ENCODE measurements at regions not wholly inside any gene's neighbourhood (a gene's known extent, or its start where the extent isn't known, plus 50 kb on each side); places are given as distances from the start of the nearest gene placed in this dataset.

GRCh38 chr2:116747103-116747502 lies 1067.4 kb upstream of the DDX18 start:
- no peaks in the 10 kb centered on the region for H3K36me3 Mint-ChIP-seq (ENCODE audit: unreplicated experiment)
- H3K4me3 Mint-ChIP-seq (ENCODE audit: unreplicated experiment), result no peak overlapping the region
- H3K27ac Mint-ChIP-seq (ENCODE audit: unreplicated experiment), result no peak overlapping the region
- no peaks in the 10 kb centered on the region for H3K4me1 Mint-ChIP-seq (ENCODE audit: unreplicated experiment)
- peak; percentile 61 for TF ChIP-seq CTCF (IDR thresholded peaks at IDR 0.05)
- H3K9me3 Mint-ChIP-seq (ENCODE audit: unreplicated experiment), result no peaks in the 10 kb centered on the region
- peaks cover 20% of the 10 kb centered on the region for H3K27me3 Mint-ChIP-seq (ENCODE audit: unreplicated experiment)
- DNase-seq (ENCODE audit: extremely low spot score, unreplicated experiment), result no peak

- no peaks in the 10 kb centered on the region for H3K36me3 Mint-ChIP-seq (ENCODE audit: unreplicated experiment)
- H3K4me1 Mint-ChIP-seq (ENCODE audit: unreplicated experiment), result peaks cover 6% of the 10 kb centered on the region
- DNase-seq (ENCODE audit: extremely low spot score, unreplicated experiment), result no peak
- no peak overlapping the region for H3K4me3 Mint-ChIP-seq (ENCODE audit: unreplicated experiment)
- no peak overlapping the region for H3K27ac Mint-ChIP-seq (ENCODE audit: unreplicated experiment)
- peaks cover 14% of the 10 kb centered on the region for H3K27me3 Mint-ChIP-seq (ENCODE audit: unreplicated experiment)
- no peaks in the 10 kb centered on the region for H3K9me3 Mint-ChIP-seq (ENCODE audit: unreplicated experiment)
- no peak for TF ChIP-seq CTCF (IDR thresholded peaks at IDR 0.05)
These were observed 1064.5 kb upstream of the DDX18 start for GRCh38 chr2:116749994-116750393.

DNA sequence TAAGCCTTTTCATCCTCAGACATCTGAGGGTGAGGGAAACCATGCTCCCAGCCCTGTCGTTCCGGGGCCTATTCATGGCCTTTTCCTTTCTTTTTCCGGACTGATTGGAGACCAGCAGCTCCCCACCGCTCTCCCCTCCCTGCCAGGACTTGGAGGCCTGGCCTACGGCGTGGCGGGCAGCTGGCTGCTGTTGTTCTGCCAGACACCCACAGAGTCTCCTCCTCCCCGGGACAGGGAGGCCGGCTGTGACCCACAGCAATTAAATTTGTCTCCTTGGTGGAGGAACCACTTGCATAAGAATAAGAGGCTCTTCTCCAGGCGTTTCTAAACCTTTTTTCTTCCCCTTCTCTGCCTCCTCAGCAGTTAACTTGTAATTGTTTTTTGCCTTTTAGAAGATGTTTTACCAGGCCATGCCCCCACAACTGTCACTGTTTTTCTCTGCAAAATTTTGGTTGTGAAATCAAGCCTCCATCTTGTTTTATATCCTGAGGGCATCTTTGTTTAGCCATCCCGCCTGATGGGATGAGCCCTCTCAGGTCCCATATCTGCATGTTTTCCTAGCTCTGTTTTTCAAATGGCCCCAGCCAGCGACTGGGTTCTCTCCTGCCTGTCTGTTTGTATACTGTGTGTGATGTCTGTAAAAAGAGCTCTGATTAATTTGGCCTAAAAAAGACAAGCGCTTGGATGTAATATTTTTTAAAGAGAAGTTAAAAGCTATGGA lies 1060.0 kb upstream of the DDX18 start:
- TF ChIP-seq CTCF (IDR thresholded peaks at IDR 0.05), result no peak
- peaks cover 2% of the 10 kb centered on the region for H3K27me3 Mint-ChIP-seq (ENCODE audit: unreplicated experiment)
- H3K27ac Mint-ChIP-seq (ENCODE audit: unreplicated experiment), result no peak overlapping the region
- H3K4me3 Mint-ChIP-seq (ENCODE audit: unreplicated experiment), result no peak overlapping the region
- H3K4me1 Mint-ChIP-seq (ENCODE audit: unreplicated experiment), result peaks cover 6% of the 10 kb centered on the region
- no peaks in the 10 kb centered on the region for H3K36me3 Mint-ChIP-seq (ENCODE audit: unreplicated experiment)
- DNase-seq (ENCODE audit: extremely low spot score, unreplicated experiment), result no peak
- H3K9me3 Mint-ChIP-seq (ENCODE audit: unreplicated experiment), result no peaks in the 10 kb centered on the region

DNA sequence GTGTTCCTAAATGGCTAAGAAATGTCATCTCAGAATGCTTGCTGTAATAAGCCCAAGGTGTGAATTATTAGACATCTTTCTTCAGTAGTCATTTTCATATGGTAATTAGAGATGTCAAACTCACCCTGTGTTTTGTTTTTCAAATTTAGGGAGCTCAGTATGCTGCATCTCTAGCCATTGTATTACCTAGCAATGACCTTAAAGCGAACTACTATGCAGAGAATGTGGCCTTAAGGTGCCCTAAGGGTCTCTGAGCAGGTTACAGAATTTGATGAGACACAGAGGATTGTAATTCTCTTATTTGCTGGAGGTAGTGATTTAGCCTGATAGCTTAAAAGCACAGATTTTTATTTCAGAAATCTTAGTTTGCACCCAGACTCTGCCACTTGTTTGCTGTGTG lies 1052.6 kb upstream of the DDX18 start:
- Mint-ChIP-seq H3K4me3 (ENCODE audit: unreplicated experiment) (no peak overlapping the region), H3K36me3 (ENCODE audit: unreplicated experiment) (no peaks in the 10 kb centered on the region), H3K27me3 (ENCODE audit: unreplicated experiment) (peaks cover 3% of the 10 kb centered on the region), H3K27ac (ENCODE audit: unreplicated experiment) (no peak overlapping the region), H3K4me1 (ENCODE audit: unreplicated experiment) (no peaks in the 10 kb centered on the region), H3K9me3 (ENCODE audit: unreplicated experiment) (no peaks in the 10 kb centered on the region)
- DNase-seq (ENCODE audit: extremely low spot score, unreplicated experiment), result no peak
- TF ChIP-seq CTCF (IDR thresholded peaks at IDR 0.05), result no peak

GRCh38 chr2:116769514-116769913 lies 1045.0 kb upstream of the DDX18 start:
- Mint-ChIP-seq H3K27ac (ENCODE audit: unreplicated experiment) (no peak overlapping the region), H3K4me3 (ENCODE audit: unreplicated experiment) (no peak overlapping the region), H3K36me3 (ENCODE audit: unreplicated experiment) (no peaks in the 10 kb centered on the region), H3K4me1 (ENCODE audit: unreplicated experiment) (no peaks in the 10 kb centered on the region), H3K9me3 (ENCODE audit: unreplicated experiment) (no peaks in the 10 kb centered on the region), H3K27me3 (ENCODE audit: unreplicated experiment) (no peaks in the 10 kb centered on the region)
- no peak for DNase-seq (ENCODE audit: extremely low spot score, unreplicated experiment)
- no peak for TF ChIP-seq CTCF (IDR thresholded peaks at IDR 0.05)
